ENCODE measurements at regions not wholly inside any gene's neighbourhood (a gene's known extent, or its start where the extent isn't known, plus 50 kb on each side); places are given as distances from the start of the nearest gene placed in this dataset.
A peak's percentile ranks its signal among the peaks of the same experiment; 100 is the strongest.
"Not testable (repeated sequence)": the region's sequence is repeated elsewhere in the genome, so short reads cannot be mapped to it uniquely, and the experiment has no call there.

DNA sequence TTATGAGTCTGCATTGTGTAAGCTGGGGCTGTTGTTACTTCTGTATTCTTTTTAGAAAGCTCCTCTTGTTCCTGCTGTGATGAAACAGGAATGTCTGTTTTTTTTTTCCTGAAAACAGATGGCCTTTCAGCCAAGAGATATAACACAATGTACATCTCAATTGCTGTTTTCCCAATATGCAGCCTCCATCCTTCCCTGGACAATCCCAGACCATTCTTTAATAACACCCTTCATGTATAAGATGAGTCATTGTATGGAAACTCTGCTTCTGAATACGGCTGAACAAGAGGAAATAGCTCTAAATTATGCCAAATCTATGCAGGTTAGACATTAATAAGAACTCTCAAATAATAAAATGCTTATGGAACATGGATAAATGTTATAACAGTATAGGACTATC, 60.2 kb upstream of the LRRC4C start:
- in situ Hi-C loops (cut with HindIII; ENCODE audit: low sequenced_read_pairs), result no loop called here
- DNase-seq (ENCODE audit: low spot score), result no peak

GRCh38 chr11:41522391-41522790, 62.9 kb upstream of the LRRC4C start:
- no peak for DNase-seq (ENCODE audit: low spot score)
- in situ Hi-C loops (cut with HindIII; ENCODE audit: low sequenced_read_pairs), result no loop called here

DNA sequence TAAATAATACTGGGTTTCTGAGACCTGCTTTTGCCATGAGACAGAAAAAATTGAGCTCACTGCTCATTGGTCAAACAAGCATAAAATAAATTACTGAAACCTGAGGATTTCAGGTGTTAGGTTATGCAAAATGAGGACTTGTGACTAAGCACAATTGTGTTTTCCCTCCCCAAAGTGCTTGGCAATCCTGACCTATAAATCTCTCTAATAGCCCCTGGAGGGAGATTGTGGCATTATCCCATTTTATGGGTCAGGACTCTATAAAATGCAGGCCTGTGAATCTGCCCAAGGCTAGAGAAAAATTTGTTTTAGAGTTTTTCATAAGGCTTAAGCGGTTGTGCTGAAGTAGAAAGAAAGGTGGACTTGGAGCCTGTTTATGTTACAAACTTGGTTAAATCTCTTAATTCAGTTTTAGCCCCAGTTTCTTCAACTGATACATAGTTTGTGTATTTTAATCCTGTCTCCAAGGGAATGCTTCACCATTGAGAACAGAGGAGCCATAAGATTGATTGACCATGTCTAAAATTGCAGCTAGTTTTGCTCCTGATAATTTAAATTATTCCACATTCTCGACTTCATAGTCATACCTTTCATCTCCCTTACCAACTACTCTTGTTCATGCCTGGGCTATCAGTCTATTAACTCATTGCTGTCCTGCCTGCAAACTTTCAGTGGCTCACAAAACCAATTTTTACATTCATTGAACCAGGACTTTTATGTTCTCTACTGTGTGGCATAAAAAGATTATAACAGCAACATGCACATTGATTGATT, 63.6 kb upstream of the LRRC4C start:
- in situ Hi-C loops (cut with HindIII; ENCODE audit: low sequenced_read_pairs), result no loop called here
- DNase-seq (ENCODE audit: low spot score), result no peak

GRCh38 chr11:41527530-41527929, 68.1 kb upstream of the LRRC4C start:
- in situ Hi-C loops (cut with HindIII; ENCODE audit: low sequenced_read_pairs), result no loop called here

DNA sequence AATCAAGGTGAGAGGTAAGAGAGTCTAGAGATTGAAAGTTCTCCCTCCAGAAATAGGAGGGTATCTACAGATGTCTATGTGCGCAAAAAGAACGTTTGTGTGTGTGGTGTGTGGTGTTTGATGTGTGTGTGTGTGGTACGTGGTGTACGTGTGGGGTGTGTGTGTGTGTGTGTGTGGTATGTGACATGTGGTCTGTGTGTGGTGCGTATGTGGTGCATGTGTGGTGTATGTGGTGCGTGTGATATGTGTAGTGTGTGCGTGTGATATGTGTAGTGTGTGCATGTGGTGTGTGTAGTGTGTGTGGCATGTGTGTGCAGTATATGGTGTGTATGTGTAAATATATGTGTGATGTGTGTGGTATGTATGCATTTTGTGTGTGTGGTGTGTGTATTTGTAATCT, 73.0 kb upstream of the LRRC4C start:
- in situ Hi-C loops (cut with HindIII; ENCODE audit: low sequenced_read_pairs), result no loop called here
- DNase-seq (ENCODE audit: low spot score), result no peak

More at GRCh38 chr11:41527530-41527929, 68.1 kb upstream of the LRRC4C start:
- DNase-seq (ENCODE audit: low spot score), result no peak

- DNase-seq (ENCODE audit: low spot score), result no peak
- in situ Hi-C loops (cut with HindIII; ENCODE audit: low sequenced_read_pairs), result no loop called here
Observed at GRCh38 chr11:41533761-41534160, 74.3 kb upstream of the LRRC4C start.

- DNase-seq (ENCODE audit: low spot score), result no peak
- in situ Hi-C loops (cut with HindIII; ENCODE audit: low sequenced_read_pairs), result no loop called here
Observed at GRCh38 chr11:41534391-41534790, 74.9 kb upstream of the LRRC4C start.

DNA sequence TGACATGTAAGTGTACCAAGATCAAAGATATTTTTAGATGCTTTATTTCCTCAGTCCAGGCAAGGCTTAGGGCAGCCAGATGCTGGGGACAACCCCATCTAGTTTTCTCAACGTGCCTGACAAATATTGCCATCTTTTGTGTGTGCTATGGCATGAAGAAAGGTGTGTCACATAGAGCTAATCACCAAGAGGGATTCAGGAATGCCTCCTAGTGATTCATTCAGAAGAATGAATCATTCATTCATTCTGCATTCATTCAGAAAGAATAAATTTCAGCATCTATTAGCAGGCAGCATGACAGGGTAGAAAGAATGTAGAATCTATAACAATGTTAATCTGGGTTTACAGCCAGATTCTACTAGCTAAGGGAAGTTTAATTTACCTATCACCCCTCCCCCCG, 75.4 kb upstream of the LRRC4C start:
- DNase-seq (ENCODE audit: low spot score), result no peak
- in situ Hi-C loops (cut with HindIII; ENCODE audit: low sequenced_read_pairs), result no loop called here

- no peak for DNase-seq (ENCODE audit: low spot score)
- in situ Hi-C loops (cut with HindIII; ENCODE audit: low sequenced_read_pairs), result no loop called here
Observed at GRCh38 chr11:41536021-41536568, 76.6 kb upstream of the LRRC4C start.

DNA sequence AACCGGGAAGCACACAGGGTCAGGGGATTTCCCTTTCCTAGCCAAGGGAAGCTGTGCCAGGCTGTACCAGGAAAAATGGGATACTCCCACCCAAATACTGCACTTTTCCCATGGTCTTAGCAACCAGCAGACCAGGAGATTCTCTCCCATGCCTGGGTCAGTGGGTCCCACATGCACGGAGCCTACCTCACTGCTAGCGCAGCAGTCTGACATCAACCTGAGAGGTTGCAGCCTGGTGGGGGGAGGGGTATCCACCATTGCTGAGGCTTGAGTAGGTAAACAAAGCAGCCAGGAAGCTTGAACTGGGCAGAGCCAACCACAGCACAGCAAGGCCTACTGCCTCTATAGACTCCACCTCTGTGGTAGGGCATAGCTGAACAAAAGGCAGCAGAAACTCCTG, 85.5 kb upstream of the LRRC4C start:
- DNase-seq (ENCODE audit: low spot score); in situ Hi-C loops (cut with HindIII; ENCODE audit: low sequenced_read_pairs): not testable (repeated sequence)

DNA sequence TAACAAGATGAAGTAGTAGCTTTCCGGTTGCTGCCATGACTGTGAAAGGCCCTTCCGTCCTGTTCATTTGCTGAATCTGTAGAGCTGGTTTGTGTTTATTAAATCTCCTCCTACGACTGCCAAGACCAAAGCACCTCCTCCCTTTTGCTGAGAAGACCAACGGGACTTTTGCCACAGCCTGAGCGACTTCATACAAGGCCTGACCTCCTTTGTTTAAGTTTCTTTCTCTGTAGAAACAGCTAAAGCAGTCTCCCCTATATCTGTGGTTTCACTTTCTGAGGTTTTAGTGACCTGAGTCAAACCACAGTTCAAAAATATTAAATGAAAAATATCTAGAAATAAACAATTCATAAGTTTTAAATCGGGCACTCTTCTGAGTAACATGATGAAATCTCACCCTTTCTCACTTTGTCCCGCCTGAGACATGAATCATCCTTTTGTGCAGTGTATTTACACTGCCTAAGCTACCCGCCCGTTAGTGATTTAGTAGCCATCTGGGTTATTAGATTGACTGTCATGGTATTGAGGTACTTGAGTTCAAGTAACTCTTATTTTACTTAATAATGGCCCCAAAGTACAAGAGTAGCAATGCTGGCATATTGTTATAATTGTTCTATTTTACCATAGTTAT, 119.1 kb upstream of the LRRC4C start:
- no peak for DNase-seq (ENCODE audit: low spot score)
- in situ Hi-C loops (cut with HindIII; ENCODE audit: low sequenced_read_pairs), result no loop called here

- no peak for DNase-seq (ENCODE audit: low spot score)
Observed at GRCh38 chr11:41579546-41579945, 120.1 kb upstream of the LRRC4C start.

DNA sequence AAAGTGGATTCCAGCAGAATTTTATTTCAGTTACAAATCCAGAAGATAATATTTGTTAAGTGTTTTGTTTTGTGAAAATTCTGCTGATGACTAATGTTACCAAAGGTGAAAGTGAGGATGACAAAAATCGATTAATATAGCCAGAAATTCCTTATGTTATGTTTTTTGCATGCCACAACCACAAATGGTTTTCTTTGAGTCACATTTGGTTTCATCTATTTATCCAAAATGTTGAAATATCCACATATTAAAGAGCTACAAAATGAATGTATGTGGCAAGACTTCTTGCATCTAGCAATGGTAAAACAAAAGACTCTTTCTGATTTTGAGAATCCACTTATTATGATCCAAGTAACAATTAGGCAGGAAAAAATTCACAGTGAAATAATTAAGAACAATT, 150.1 kb upstream of the LRRC4C start:
- in situ Hi-C loops (cut with HindIII; ENCODE audit: low sequenced_read_pairs), result no loop called here
- DNase-seq (ENCODE audit: low spot score), result no peak

More at GRCh38 chr11:41579546-41579945, 120.1 kb upstream of the LRRC4C start:
- in situ Hi-C loops (cut with HindIII; ENCODE audit: low sequenced_read_pairs), result no loop called here

- no peak for DNase-seq (ENCODE audit: low spot score)
- in situ Hi-C loops (cut with HindIII; ENCODE audit: low sequenced_read_pairs), result no loop called here
Observed at GRCh38 chr11:41612415-41612814, 153.0 kb upstream of the LRRC4C start.

- DNase-seq (ENCODE audit: low spot score), result no peak
- in situ Hi-C loops (cut with HindIII; ENCODE audit: low sequenced_read_pairs), result no loop called here
Observed at GRCh38 chr11:41613326-41613725, 153.9 kb upstream of the LRRC4C start.

DNA sequence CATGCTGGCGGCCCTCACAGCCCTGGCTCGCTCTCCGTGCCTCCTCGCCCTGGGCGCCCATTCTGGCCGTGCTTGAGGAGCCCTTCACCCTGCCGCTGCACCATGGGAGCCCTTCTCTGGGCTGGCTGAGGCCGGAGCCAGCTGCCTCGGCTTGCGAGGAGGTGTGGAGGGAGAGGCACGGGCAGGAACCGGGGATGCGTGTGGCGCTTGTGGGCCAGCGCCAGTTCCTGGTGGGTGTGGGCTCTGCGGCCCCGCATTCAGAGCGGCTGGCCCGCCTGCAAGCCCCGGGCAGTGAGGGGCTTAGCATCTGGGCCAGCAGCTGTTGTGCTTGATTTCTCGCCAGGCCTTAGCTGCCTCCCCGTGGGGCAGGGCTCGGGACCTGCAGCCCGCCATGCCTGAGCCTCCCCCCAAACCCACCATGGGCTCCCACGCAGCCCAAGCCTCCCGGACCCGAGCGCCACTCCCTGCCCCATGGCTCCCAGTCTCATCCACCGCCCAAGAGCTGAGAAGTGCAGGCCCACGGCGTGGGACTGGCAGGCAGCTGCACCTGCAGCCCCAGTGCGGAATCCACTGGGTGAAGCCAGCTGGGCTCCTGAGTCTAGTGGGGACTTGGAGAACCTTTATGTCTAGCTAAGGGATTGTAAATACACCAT, 163.4 kb upstream of the LRRC4C start:
- no peak for DNase-seq (ENCODE audit: low spot score)
- in situ Hi-C loops (cut with HindIII; ENCODE audit: low sequenced_read_pairs), result no loop called here

DNA sequence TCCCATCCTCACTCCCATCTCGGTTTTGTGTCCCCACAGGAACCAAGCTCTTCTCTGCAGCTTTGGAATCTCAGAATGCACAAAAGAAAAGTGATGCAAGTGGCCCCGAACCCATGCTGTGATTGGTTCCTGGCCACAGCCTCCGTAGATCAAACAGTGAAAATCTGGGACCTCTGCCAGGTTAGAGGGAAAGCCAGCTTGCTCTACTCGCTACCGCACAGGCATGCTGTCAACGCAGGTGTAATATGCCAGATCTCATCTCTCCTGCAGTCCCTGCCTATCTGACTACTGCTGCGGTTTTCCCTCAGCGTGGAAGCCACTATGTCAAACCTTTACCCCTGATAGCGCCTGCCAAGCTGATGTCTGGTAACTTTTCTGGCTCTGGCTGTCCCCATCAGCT, 200.5 kb upstream of the LRRC4C start:
- in situ Hi-C loops (cut with HindIII; ENCODE audit: low sequenced_read_pairs), result no loop called here

GRCh38 chr11:41660585-41660984, 201.1 kb upstream of the LRRC4C start:
- in situ Hi-C loops (cut with HindIII; ENCODE audit: low sequenced_read_pairs), result no loop called here

More for the DNA sequence above, 200.5 kb upstream of the LRRC4C start:
- DNase-seq (ENCODE audit: low spot score), result peak; percentile 50

DNA sequence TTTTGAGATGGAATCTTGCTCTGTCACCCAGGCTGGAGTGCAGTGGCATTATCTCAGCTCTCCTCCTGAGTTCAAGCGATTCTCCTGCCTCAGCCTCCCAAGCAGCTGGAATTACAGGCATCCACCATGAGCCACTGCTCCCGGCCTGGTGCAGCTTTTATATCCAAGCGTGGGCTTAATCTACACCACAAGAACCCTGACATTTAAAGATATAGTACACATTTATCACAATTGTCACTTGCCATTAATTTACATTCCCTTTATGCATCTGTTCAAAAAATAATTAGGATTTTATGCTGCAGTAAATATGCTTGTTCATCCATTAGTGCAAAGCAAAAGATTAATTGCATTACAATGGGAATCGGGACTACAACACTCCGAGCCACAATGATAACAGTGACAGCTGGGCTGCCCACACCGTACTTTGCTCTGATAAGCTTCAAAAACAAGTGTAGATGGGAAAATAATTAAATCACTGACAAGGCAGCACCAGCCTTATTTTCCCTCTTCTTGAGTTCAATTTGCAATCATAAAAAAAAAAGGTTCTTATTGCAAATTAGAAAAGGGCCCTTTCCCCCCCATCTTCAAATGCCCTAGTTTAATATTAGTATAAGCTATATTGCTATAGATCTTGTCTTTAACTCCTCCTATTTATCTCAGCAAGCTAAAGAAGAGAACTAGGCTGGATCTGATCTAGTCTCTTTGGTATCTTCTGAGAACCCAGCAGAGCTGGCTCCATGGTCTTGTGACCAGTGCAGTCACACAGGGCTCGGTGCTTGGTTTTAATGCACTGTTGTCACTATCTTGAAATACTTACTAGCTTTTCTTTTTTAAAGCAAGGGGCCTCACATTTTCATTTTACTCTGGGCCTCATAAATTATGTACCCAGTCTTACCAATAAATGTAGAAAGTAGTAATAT, 206.2 kb upstream of the LRRC4C start:
- in situ Hi-C loops (cut with HindIII; ENCODE audit: low sequenced_read_pairs), result no loop called here
- DNase-seq (ENCODE audit: low spot score), result no peak

More at GRCh38 chr11:41660585-41660984, 201.1 kb upstream of the LRRC4C start:
- no peak for DNase-seq (ENCODE audit: low spot score)
